ENCODE measurements at regions not wholly inside any gene's neighbourhood (a gene's known extent, or its start where the extent isn't known, plus 50 kb on each side); places are given as distances from the start of the nearest gene placed in this dataset.
A peak's percentile ranks its signal among the peaks of the same experiment; 100 is the strongest.
"Not testable (repeated sequence)": the region's sequence is repeated elsewhere in the genome, so short reads cannot be mapped to it uniquely, and the experiment has no call there.

- H3K4me3 ChIP-seq (ENCODE audit: low read depth, low read length): no peak overlapping the region
- in situ Hi-C loops (cut with HindIII; ENCODE audit: low sequenced_read_pairs): no loop called here
- no peak for TF ChIP-seq CTCF (IDR thresholded peaks at IDR 0.05; ENCODE audit: low read depth, low read length)
- no peak for DNase-seq (ENCODE audit: low read depth, low spot score)
Measured at GRCh38 chr19:27971869-27972268, 1241.1 kb downstream of the UQCRFS1 start.

GRCh38 chr19:27971071-27971470, 1241.9 kb downstream of the UQCRFS1 start:
- no peak for TF ChIP-seq CTCF (IDR thresholded peaks at IDR 0.05; ENCODE audit: low read depth, low read length)
- in situ Hi-C loops (cut with HindIII; ENCODE audit: low sequenced_read_pairs): no loop called here
- H3K4me3 ChIP-seq (ENCODE audit: low read depth, low read length): no peak overlapping the region
- DNase-seq (ENCODE audit: low read depth, low spot score): no peak

- in situ Hi-C loops (cut with HindIII; ENCODE audit: low sequenced_read_pairs): no loop called here
- DNase-seq (ENCODE audit: low read depth, low spot score): peak; percentile 14
- no peak overlapping the region for H3K4me3 ChIP-seq (ENCODE audit: low read depth, low read length)
- peak; percentile 69 for TF ChIP-seq CTCF (IDR thresholded peaks at IDR 0.05; ENCODE audit: low read depth, low read length)
Measured at GRCh38 chr19:27966390-27966816, 1246.5 kb downstream of the UQCRFS1 start.

- no peak for TF ChIP-seq CTCF (IDR thresholded peaks at IDR 0.05; ENCODE audit: low read depth, low read length)
- in situ Hi-C loops (cut with HindIII; ENCODE audit: low sequenced_read_pairs): no loop called here
- no peak for DNase-seq (ENCODE audit: low read depth, low spot score)
- no peak overlapping the region for H3K4me3 ChIP-seq (ENCODE audit: low read depth, low read length)
Measured at GRCh38 chr19:27964185-27964584, 1248.8 kb downstream of the UQCRFS1 start.

- in situ Hi-C loops (cut with HindIII; ENCODE audit: low sequenced_read_pairs): no loop called here
- no peak for TF ChIP-seq CTCF (IDR thresholded peaks at IDR 0.05; ENCODE audit: low read depth, low read length)
- H3K4me3 ChIP-seq (ENCODE audit: low read depth, low read length): no peak overlapping the region
- DNase-seq (ENCODE audit: low read depth, low spot score): peak; percentile 20
Measured at GRCh38 chr19:27962264-27962663, 1250.7 kb downstream of the UQCRFS1 start.

- TF ChIP-seq CTCF (IDR thresholded peaks at IDR 0.05; ENCODE audit: low read depth, low read length): no peak
- in situ Hi-C loops (cut with HindIII; ENCODE audit: low sequenced_read_pairs): no loop called here
- no peak overlapping the region for H3K4me3 ChIP-seq (ENCODE audit: low read depth, low read length)
- DNase-seq (ENCODE audit: low read depth, low spot score): no peak
Measured at GRCh38 chr19:27955485-27956480, 1257.2 kb downstream of the UQCRFS1 start.

- in situ Hi-C loops (cut with HindIII; ENCODE audit: low sequenced_read_pairs); H3K4me3 ChIP-seq (ENCODE audit: low read depth, low read length); DNase-seq (ENCODE audit: low read depth, low spot score): not testable (repeated sequence)
Measured at GRCh38 chr19:27942607-27943006, 1270.3 kb downstream of the UQCRFS1 start.

Data from astrocyte of the spinal cord (primary cell).